ENCODE measurements at regions not wholly inside any gene's neighbourhood (a gene's known extent, or its start where the extent isn't known, plus 50 kb on each side); places are given as distances from the start of the nearest gene placed in this dataset.

GRCh38 chr2:238638100-238638981, 209.5 kb upstream of the TWIST2 start:
- DNase-seq = no peak

- no peak for DNase-seq
Observed at GRCh38 chr2:238638982-238639628, 208.8 kb upstream of the TWIST2 start.

- no peak for DNase-seq
Observed at GRCh38 chr2:238640486-238640885, 207.4 kb upstream of the TWIST2 start.

GRCh38 chr2:238642973-238643372, 204.9 kb upstream of the TWIST2 start:
- no peak for DNase-seq

DNA sequence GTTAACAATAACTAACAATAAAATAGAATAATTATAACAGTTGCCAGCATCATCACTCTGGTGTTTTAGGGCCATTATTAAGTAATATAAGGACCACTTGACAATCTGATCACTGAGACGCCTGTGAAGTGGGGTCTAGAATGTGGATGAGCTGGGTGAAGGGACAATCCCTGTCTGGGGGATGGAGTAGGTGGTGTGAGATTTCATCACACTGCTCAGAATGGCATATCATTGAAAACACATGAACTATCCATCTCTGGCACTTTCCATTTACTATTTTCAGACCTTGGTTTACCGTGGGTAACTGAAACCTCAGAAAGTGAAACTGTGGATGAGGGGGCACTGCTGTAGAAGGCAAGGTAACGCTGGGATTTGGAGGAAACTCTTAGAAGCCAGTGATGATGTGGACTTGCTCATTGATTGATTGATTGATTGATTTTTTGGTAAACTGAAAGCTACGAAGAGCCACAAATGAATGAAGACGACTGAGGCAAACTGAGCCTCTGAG, 204.4 kb upstream of the TWIST2 start:
- no peak for DNase-seq

DNA sequence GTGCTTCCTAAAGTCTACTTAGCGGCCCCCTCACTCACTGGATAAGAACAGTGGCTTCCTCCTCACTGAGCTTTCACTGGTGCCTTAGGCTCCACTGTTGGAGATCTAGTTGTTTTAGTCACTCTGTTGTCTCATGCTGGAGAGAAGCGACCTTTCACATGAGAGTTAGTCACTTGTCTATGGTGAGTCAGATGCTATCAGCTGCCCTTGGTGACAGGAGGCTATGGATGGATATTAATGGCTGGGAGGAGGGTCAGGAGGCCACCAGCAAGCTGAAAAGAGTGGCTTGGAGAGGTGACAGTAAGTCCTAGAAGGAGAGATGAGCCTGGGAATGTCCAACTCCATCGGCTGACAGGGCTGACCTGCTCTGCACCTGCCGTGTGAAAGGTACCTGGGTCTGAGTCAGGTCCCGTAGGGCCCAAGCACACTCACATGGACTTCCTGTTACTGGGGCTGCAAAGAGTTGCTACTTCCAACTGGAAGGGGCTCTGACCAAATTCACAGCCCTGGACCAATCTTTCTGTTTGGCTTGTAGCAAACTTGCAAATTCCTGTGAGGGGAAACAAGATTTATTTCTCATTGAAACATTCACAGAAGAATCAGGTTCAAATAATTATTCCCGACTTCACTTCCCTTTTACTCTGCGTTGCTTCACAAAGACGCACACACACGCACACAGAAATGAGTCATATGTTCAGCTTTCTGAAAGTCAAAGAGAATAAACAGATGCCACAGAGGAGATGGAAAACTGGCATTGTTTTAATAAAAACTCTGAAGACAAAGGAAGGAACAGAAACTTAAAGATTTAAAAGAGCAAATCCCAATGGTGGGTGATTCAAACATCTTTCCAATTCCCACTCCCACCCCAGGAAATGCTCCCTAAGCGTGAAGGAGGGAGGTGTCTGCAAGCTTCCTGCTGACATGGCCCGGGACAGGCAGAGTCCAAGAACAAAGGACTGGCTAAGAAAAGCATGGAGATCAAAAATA, 203.5 kb upstream of the TWIST2 start:
- no peak for DNase-seq

DNA sequence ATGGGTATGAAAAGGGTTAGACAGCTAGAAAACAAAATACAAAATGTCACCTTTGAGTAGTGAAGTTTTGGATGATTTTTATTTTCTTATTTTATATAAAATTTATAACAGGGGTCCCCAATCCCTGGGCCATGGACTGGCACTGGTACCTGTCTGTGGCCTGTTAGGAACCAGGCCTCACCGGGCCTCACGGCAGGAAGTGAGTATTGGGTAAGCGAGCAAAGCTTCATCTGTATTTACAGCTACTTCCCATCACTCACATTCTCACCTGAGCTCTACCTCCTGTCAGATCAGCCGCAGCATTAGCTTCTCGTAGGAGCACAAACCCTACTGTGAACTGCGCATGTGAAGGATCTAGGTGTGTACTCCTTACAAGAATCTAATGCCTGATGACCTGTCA, 202.8 kb upstream of the TWIST2 start:
- DNase-seq = no peak

DNA sequence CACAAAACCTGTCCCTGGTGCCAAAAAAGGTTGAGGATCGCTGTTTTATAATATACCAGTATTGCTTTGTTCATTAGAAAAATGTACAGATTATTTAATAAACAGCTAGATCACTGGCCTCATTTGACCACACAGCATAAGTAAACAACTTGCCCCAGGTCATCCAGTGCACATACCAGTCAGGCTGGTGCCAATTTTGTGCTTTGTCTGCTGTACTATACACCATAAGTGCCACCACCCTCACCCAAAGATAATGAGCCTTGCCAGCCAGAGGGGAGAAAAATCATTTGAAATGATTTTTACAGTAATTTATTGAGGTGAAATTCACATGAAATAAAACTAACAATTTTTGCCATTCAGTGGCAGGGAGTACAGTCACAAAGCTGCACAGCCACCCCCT, 202.2 kb upstream of the TWIST2 start:
- no peak for DNase-seq

GRCh38 chr2:238646281-238646680, 201.6 kb upstream of the TWIST2 start:
- no peak for DNase-seq

DNA sequence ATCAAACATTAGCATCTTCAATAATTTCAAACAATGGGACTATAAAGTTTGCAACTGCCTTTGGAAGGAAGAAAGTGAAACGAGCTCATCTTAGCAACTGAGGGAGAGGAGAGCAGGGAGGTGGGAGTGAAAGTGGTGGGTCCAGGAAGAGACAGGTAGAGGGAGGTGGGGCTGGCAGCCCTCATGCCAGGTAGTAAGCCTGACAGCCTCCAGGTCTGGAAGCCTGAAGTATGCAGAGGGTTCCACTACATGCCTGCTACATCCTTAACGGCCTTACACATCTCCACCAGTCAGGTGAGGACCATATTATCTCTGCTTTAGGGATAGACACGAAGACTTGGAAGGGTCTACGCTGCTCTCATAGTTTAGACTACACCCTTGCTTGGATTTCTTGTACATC, 201.1 kb upstream of the TWIST2 start:
- no peak for DNase-seq

DNA sequence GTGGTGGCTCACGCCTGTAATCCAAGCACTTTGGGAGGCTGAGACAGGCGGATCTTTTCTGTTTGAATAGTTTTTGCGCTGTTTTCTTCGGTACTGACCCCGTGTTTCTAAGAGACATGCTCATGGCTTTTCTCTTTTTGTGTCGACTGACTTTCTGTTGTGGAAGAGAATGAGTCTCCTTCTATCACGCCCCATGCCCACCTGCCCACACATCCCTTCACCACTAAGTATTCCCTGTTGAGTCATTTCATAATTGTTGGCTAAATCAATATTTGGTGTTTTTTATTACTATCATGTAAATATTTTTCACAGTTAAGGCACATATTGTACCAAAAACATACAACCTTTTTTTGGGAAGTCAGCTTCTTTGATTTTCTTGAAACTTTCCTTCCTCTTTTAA, 198.8 kb upstream of the TWIST2 start:
- DNase-seq = no peak

- DNase-seq = no peak
Observed at GRCh38 chr2:238649936-238650518, 197.9 kb upstream of the TWIST2 start.

DNA sequence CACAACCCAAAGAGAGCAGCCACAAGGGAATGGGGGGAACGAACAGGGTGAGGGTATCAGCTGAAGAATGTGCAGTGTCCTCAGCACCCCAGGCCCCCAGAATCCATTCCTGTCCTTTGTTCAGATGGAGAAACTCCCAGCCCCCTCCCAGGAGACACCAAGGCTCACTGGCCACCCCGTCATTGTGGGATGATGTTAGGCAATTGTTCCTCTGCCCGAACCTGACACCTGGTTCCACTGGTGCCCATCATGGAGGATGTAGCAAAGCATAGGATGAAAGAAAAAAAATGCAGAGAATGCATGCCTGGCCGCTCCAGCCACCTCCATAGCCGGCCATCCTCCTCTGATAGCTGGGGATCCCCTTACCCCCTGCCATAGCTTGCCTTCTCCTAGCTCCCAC, 197.3 kb upstream of the TWIST2 start:
- DNase-seq = no peak

GRCh38 chr2:238651306-238652052, 196.4 kb upstream of the TWIST2 start:
- no peak for DNase-seq

GRCh38 chr2:238652053-238652770, 195.7 kb upstream of the TWIST2 start:
- no peak for DNase-seq

DNA sequence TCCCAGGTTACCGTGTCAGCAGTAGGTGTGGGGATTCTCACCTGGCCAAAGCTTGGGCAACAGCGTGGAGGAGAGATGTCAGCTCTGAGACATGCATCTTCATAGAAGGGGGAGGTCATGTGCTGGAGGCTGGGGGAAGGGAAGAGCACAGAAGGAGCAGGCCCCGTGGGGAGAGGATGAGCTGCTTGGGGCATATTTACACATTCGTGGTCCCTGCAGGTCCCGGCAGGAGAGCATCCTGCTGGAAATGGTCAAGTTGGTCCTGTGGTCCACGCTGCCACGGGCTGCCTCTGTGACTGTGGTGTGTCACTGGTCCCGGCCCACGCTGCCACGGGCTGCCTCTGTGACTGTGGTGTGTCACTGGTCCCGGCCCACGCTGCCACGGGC, 195.1 kb upstream of the TWIST2 start:
- no peak for DNase-seq

DNA sequence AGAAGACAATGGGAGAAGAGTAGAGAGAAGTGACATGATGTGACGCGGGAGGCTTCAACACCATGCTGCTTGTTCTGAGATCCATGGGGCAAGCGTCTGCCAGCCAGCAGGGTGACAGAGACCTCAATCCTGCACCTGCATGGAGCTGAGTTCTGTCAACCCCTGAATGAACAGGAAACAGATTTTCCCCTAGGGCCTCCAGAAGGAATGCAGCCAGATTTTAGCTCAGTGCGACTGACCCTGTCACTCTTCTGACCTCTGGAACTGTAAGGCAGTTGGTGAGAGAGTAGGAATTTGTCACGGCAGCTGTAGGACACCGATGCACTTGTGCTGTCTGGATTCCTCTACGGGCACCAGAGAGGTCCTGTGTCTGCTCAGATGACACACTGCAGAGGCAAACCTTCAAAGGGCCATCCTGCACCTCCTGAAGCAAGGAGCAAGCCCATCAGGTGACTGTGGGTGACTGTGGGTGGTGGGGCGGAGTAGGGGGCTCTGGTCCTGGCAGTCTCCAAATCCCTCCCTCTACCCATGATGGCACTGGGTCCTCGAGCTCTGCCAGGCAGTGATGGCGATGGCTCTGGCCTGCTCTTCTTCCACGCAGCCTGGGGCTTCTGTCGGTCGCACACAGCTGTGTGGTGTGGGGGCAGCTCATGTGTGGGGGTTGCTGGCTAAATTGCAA, 194.3 kb upstream of the TWIST2 start:
- DNase-seq = no peak

DNA sequence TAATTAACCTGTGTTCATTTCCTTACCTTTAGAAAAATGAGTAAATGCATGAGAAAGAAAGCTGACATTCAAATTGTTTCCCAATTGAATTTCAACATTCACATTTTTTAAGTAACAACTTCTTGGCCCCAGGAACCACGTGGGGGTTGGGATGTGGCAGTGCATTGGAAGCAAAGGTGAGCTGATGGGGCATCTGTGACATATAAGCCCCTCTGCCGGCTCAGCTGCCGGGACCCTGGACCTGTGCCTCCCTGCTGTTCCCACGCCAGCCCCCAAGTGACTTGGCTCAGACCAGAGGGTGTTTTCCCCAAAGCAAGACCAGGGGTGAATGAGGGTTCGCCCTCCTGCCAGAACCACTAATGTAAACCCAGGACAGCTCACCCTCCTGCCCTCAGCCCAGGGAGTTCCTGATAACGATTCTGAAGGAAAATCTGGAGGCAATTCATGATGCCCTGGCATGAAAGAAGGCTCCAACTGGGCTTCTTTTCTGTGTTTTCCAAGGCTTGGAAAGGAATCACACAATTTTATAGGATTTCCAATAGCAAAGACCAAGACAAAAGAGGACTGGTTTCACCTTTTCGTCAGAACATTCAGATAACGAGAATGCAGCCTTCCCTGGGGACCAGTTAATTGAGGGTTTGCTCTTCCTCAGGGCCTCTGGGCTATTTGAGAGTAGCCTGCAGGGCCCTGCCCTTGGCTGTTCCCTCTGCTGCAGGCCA, 193.2 kb upstream of the TWIST2 start:
- no peak for DNase-seq

DNA sequence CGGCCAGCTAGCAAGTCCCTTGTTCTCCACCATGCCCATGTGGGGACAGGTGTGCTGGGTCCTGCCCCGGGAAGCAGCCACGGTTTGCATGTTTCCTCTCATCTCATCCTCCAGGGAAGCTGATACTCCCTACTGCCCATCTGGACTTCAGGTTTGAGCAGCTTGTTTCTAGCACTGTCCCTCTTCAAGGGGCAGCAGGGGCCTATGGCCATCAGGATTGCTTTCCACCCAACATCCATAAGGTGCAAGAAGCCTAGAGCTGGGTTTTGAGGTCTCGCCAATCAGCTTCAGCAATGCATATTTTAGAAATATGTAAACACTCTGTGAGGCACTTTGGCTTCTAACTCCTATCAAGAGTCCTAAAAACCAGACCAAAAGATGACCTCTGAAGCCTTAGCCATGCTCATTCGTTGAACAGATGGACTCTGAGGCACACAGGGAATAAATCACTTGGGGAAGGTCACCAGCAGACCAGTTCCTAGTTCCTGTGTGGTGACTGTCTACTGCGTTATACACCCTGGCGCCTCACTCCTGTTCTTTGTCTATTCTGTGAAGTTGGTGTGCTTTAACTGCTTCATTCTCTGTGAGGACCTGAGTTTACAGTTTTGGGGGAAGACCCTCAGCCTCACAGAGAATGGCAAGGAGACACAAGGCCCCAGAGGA, 192.6 kb upstream of the TWIST2 start:
- no peak for DNase-seq
